K562 (cell line): ENCODE measurements at regions not wholly inside any gene's neighbourhood (a gene's known extent, or its start where the extent isn't known, plus 50 kb on each side); places are given as distances from the start of the nearest gene placed in this dataset.

ENCODE experiments used
- ATF1 ChIP-seq, 2 experiments: fragments of 450-650 bp in 1 of 2; IDR thresholded peaks; 2 replicates each; pipeline ENCODE4 v1.6.1; 2016; ENCODE audit warnings: missing compliant biosample characterization in 1 of 2, missing genetic modification characterization in 1 of 2
- LEF1 ChIP-seq: fragments of 450-650 bp; IDR thresholded peaks from 2 replicates; pipeline ENCODE4 v1.6.1; 2016; ENCODE audit warnings: mild to moderate bottlenecking
- MAZ ChIP-seq, 2 experiments: fragments of 450-650 bp in 1 of 2; sonication (generic) in 1 of 2; formaldehyde crosslinking; IDR thresholded peaks in 1 of 2; conservative IDR thresholded peaks in 1 of 2; 2 replicates each; pipeline versions ENCODE4 v1.4.0 to v1.5.0; 2020; ENCODE audit warnings: mild to moderate bottlenecking in 1 of 2, missing genetic modification reagents in 1 of 2
- SUPT5H ChIP-seq: fragments of 450-650 bp; IDR thresholded peaks from 2 replicates; pipeline ENCODE4 v1.6.1; 2016
- ZNF561 ChIP-seq: fragments of 450-650 bp; formaldehyde crosslinking; conservative IDR thresholded peaks from 2 replicates; pipeline ENCODE4 v1.4.0; 2020; ENCODE audit warnings: mild to moderate bottlenecking, moderate library complexity
- TF ChIP-seq, protein P1 (sequence below), 2 experiments: IDR thresholded peaks; 2 replicates each; pipeline ENCODE4 v1.6.1; 2011; ENCODE audit warnings: borderline replicate concordance in 1 of 2, control low read depth in 1 of 2, low read depth in 1 of 2, low read length in 1 of 2, mild to moderate bottlenecking in 1 of 2, mixed read lengths in 1 of 2, moderate library complexity in 1 of 2; ENCODE audit not compliant: insufficient read depth in 1 of 2, insufficient read length in 1 of 2, poor library complexity in 1 of 2, severe bottlenecking in 1 of 2; ENCODE audit errors: extremely low read depth in 1 of 2
- TF ChIP-seq, protein P2 (sequence below), 3 experiments: IDR thresholded peaks in 2 of 3; conservative IDR thresholded peaks in 1 of 3; 2 replicates each; pipeline ENCODE4 v1.5.1; 2011 to 2012; ENCODE audit warnings: low read length in 3 of 3, mild to moderate bottlenecking in 3 of 3, control low read depth in 2 of 3, improper control_type of control experiment in 1 of 3, inconsistent platforms in 1 of 3, low read depth in 1 of 3, mixed read lengths in 1 of 3, moderate library complexity in 1 of 3; ENCODE audit not compliant: insufficient read depth in 2 of 3

DNA sequence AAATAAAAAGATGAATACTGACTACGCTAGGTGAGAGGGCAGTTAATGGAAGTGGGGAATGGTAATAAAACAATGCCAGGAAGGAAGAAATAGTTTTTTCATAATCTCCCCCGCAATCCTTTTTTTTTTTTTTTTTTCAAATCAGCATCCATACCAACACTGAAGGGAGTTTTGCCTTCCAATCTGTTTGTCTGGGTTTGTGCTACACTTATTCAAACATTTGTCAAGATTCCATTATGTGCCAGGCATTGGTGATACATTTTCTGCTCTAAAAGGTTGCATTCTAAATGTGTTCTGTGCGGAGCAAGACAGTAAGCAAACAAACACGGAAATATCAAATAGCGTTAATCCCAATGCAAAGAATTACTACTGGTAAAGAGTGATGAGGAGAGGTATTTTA lies 437.9 kb upstream of the BOD1L1 start:
- no peak for TF ChIP-seq MAZ (CRISPR knock-in tag; conservative IDR thresholded peaks at IDR 0.05 in 1 of 2, IDR thresholded peaks at IDR 0.05 in 1 of 2)
- TF ChIP-seq ATF1 (CRISPR knock-in tag; IDR thresholded peaks at IDR 0.05): no peak
- TF ChIP-seq ATF1 (tag; IDR thresholded peaks at IDR 0.05): no peak
- TF ChIP-seq ZNF561 (CRISPR knock-in tag): no peak
- TF ChIP-seq, protein P1, sequence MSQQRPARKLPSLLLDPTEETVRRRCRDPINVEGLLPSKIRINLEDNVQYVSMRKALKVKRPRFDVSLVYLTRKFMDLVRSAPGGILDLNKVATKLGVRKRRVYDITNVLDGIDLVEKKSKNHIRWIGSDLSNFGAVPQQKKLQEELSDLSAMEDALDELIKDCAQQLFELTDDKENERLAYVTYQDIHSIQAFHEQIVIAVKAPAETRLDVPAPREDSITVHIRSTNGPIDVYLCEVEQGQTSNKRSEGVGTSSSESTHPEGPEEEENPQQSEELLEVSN (IDR thresholded peaks at IDR 0.05; ENCODE audit: borderline replicate concordance in 1 of 2, extremely low read depth in 1 of 2, insufficient read depth in 1 of 2, insufficient read length in 1 of 2, low read depth in 1 of 2, low read length in 1 of 2, poor library complexity in 1 of 2, severe bottlenecking in 1 of 2): no peak
- TF ChIP-seq, protein P2, sequence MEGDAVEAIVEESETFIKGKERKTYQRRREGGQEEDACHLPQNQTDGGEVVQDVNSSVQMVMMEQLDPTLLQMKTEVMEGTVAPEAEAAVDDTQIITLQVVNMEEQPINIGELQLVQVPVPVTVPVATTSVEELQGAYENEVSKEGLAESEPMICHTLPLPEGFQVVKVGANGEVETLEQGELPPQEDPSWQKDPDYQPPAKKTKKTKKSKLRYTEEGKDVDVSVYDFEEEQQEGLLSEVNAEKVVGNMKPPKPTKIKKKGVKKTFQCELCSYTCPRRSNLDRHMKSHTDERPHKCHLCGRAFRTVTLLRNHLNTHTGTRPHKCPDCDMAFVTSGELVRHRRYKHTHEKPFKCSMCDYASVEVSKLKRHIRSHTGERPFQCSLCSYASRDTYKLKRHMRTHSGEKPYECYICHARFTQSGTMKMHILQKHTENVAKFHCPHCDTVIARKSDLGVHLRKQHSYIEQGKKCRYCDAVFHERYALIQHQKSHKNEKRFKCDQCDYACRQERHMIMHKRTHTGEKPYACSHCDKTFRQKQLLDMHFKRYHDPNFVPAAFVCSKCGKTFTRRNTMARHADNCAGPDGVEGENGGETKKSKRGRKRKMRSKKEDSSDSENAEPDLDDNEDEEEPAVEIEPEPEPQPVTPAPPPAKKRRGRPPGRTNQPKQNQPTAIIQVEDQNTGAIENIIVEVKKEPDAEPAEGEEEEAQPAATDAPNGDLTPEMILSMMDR (IDR thresholded peaks at IDR 0.05 in 2 of 3, conservative IDR thresholded peaks at IDR 0.05 in 1 of 3; ENCODE audit: insufficient read depth in 2 of 3, low read depth in 1 of 3, low read length in 3 of 3): no peak
- TF ChIP-seq SUPT5H: no peak
- no peak for TF ChIP-seq LEF1
